Activated CD4-positive, alpha-beta memory T cell treated with anti-CD3 and anti-CD28 coated beads for 36 hours (primary cell): ENCODE measurements at regions not wholly inside any gene's neighbourhood (a gene's known extent, or its start where the extent isn't known, plus 50 kb on each side); places are given as distances from the start of the nearest gene placed in this dataset.
"Not testable (repeated sequence)": the region's sequence is repeated elsewhere in the genome, so short reads cannot be mapped to it uniquely, and the experiment has no call there.

ENCODE experiments used
- CTCF ChIA-PET: fragments of 350-600 bp; sonication (Branson Sonifier 250); formaldehyde crosslinking; loops from one replicate; lab custom pipeline; 2021; ENCODE audit warnings: antibody characterized with exemption, inconsistent platforms; lab: Charles Lee
- POLR2A ChIA-PET: fragments of 350-600 bp; sonication (Branson Sonifier 250); formaldehyde crosslinking; loops from one replicate; lab custom pipeline; 2021; ENCODE audit warnings: antibody characterized with exemption; lab: Charles Lee
- DNase-seq: peaks from one replicate; pipeline ENCODE4 v3.0.0-alpha.2; 2020
- H3K27ac Mint-ChIP-seq: one replicate; pipeline ENCODE4 v1.8.0; 2021; ENCODE audit warnings: mixed read lengths
- H3K27me3 Mint-ChIP-seq: one replicate; pipeline ENCODE4 v1.8.0; 2021; ENCODE audit warnings: mixed read lengths
- H3K36me3 Mint-ChIP-seq: one replicate; pipeline ENCODE4 v1.8.0; 2021; ENCODE audit warnings: mixed read lengths
- H3K4me1 Mint-ChIP-seq: one replicate; pipeline ENCODE4 v1.8.0; 2021; ENCODE audit warnings: low read depth, mixed read lengths
- H3K4me3 Mint-ChIP-seq: one replicate; pipeline ENCODE4 v1.8.0; 2021; ENCODE audit warnings: mild to moderate bottlenecking, mixed read lengths
- H3K9me3 Mint-ChIP-seq: one replicate; pipeline ENCODE4 v1.8.0; 2021; ENCODE audit warnings: mixed read lengths
- intact Hi-C: fragments of 100-400 bp; cut with micrococcal nuclease; formaldehyde crosslinking; loops from one replicate; pipeline ENCODE4 v1.15.1; 2023

- POLR2A ChIA-PET = no interaction called here
- no peaks in the 10 kb centered on the region for H3K27me3 Mint-ChIP-seq
- no peak for DNase-seq
- intact Hi-C loops = no loop called here
- H3K36me3 Mint-ChIP-seq = peaks cover 15% of the 10 kb centered on the region
- CTCF ChIA-PET = no interaction called here
- H3K4me1 Mint-ChIP-seq = no peaks in the 10 kb centered on the region
- no peak overlapping the region for H3K27ac Mint-ChIP-seq
- H3K9me3 Mint-ChIP-seq = no peaks in the 10 kb centered on the region
- H3K4me3 Mint-ChIP-seq = no peak overlapping the region
These were observed 88.4 kb upstream of the SMURF2 start for GRCh38 chr17:64750478-64750877.

GRCh38 chr17:64749306-64749705 is 87.2 kb upstream of the SMURF2 start:
- Mint-ChIP-seq H3K9me3 (no peaks in the 10 kb centered on the region), H3K4me1 (no peaks in the 10 kb centered on the region), H3K36me3 (peaks cover 10% of the 10 kb centered on the region), H3K27ac (no peak overlapping the region), H3K4me3 (no peak overlapping the region), H3K27me3 (no peaks in the 10 kb centered on the region)
- POLR2A ChIA-PET = no interaction called here
- intact Hi-C loops = no loop called here
- no peak for DNase-seq
- CTCF ChIA-PET = no interaction called here

- no peak for DNase-seq
- Mint-ChIP-seq H3K9me3 (no peaks in the 10 kb centered on the region), H3K4me1 (no peaks in the 10 kb centered on the region), H3K27ac (no peak overlapping the region), H3K36me3 (peaks cover 3% of the 10 kb centered on the region), H3K27me3 (no peaks in the 10 kb centered on the region), H3K4me3 (no peak overlapping the region)
- POLR2A ChIA-PET = no interaction called here
- CTCF ChIA-PET = interaction anchor here (1.3 kb wide), 1 partner anchor 29 kb away, joined by 6 read pairs; no protein-coding TSS in a partner anchor
- intact Hi-C loops = no loop called here
These were observed 85.9 kb upstream of the SMURF2 start for GRCh38 chr17:64747938-64748540.

GRCh38 chr17:64742326-64742725 is 80.2 kb upstream of the SMURF2 start:
- ChIA-PET POLR2A (no interaction called here), CTCF (no interaction called here)
- Mint-ChIP-seq H3K27ac (no peak overlapping the region), H3K36me3 (no peaks in the 10 kb centered on the region), H3K4me1 (no peaks in the 10 kb centered on the region), H3K27me3 (no peaks in the 10 kb centered on the region), H3K9me3 (no peaks in the 10 kb centered on the region), H3K4me3 (no peak overlapping the region)
- DNase-seq = no peak
- intact Hi-C loops = no loop called here

- CTCF ChIA-PET, H3K4me3 Mint-ChIP-seq, H3K27ac Mint-ChIP-seq, H3K36me3 Mint-ChIP-seq, intact Hi-C loops, H3K4me1 Mint-ChIP-seq, H3K9me3 Mint-ChIP-seq, H3K27me3 Mint-ChIP-seq, POLR2A ChIA-PET, DNase-seq: not testable (repeated sequence)
These were observed 79.8 kb upstream of the SMURF2 start for GRCh38 chr17:64741916-64742315.

GRCh38 chr17:64741038-64741641 is 79.0 kb upstream of the SMURF2 start:
- peaks cover 6% of the 10 kb centered on the region for H3K4me1 Mint-ChIP-seq
- H3K4me3 Mint-ChIP-seq = no peak overlapping the region
- POLR2A ChIA-PET = no interaction called here
- CTCF ChIA-PET = no interaction called here
- H3K9me3 Mint-ChIP-seq = no peaks in the 10 kb centered on the region
- no peaks in the 10 kb centered on the region for H3K27me3 Mint-ChIP-seq
- H3K36me3 Mint-ChIP-seq = no peaks in the 10 kb centered on the region
- no peak for DNase-seq
- intact Hi-C loops = no loop called here
- H3K27ac Mint-ChIP-seq = no peak overlapping the region

GRCh38 chr17:64739316-64740058 is 77.4 kb upstream of the SMURF2 start:
- CTCF ChIA-PET = interaction anchor here (0.7 to 1.2 kb wide), 3 partner anchors 173 to 321 kb away, joined by 3 to 5 read pairs (median 4); no protein-coding TSS in a partner anchor
- POLR2A ChIA-PET = interaction anchor here (0.5 kb wide), 1 partner anchor 8 kb away, joined by 3 read pairs; no protein-coding TSS in a partner anchor
- Mint-ChIP-seq H3K36me3 (no peaks in the 10 kb centered on the region), H3K27ac (no peak overlapping the region), H3K9me3 (no peaks in the 10 kb centered on the region), H3K4me1 (peaks cover 6% of the 10 kb centered on the region), H3K4me3 (no peak overlapping the region), H3K27me3 (no peaks in the 10 kb centered on the region)
- DNase-seq = no peak
- intact Hi-C loops = no loop called here

- H3K27ac Mint-ChIP-seq = no peak overlapping the region
- DNase-seq = peak; percentile 74
- peaks cover 6% of the 10 kb centered on the region for H3K4me1 Mint-ChIP-seq
- H3K9me3 Mint-ChIP-seq = no peaks in the 10 kb centered on the region
- no peaks in the 10 kb centered on the region for H3K36me3 Mint-ChIP-seq
- no peak overlapping the region for H3K4me3 Mint-ChIP-seq
- intact Hi-C loops = no loop called here
- ChIA-PET POLR2A (no interaction called here), CTCF (interaction anchor here (0.6 to 4.4 kb wide), 9 partner anchors 27 to 1220 kb away, joined by 3 to 43 read pairs (median 3); no protein-coding TSS in a partner anchor)
- no peaks in the 10 kb centered on the region for H3K27me3 Mint-ChIP-seq
These were observed 74.8 kb upstream of the SMURF2 start for GRCh38 chr17:64736804-64737492.

- Mint-ChIP-seq H3K36me3 (no peaks in the 10 kb centered on the region), H3K9me3 (no peaks in the 10 kb centered on the region), H3K27me3 (no peaks in the 10 kb centered on the region), H3K4me3 (no peak overlapping the region), H3K4me1 (peaks cover 6% of the 10 kb centered on the region), H3K27ac (no peak overlapping the region)
- POLR2A ChIA-PET = no interaction called here
- DNase-seq = no peak
- intact Hi-C loops = no loop called here
- CTCF ChIA-PET = interaction anchor here (1.0 kb wide), 1 partner anchor 313 kb away, joined by 3 read pairs; no protein-coding TSS in a partner anchor
These were observed 70.4 kb upstream of the SMURF2 start for GRCh38 chr17:64732336-64733006.

GRCh38 chr17:64730023-64730422 is 67.9 kb upstream of the SMURF2 start:
- H3K4me3 Mint-ChIP-seq, DNase-seq, H3K27ac Mint-ChIP-seq, CTCF ChIA-PET, intact Hi-C loops, H3K9me3 Mint-ChIP-seq, POLR2A ChIA-PET, H3K4me1 Mint-ChIP-seq, H3K36me3 Mint-ChIP-seq, H3K27me3 Mint-ChIP-seq: not testable (repeated sequence)

- Mint-ChIP-seq H3K9me3 (no peaks in the 10 kb centered on the region), H3K4me1 (no peaks in the 10 kb centered on the region), H3K4me3 (no peak overlapping the region), H3K27ac (no peak overlapping the region), H3K36me3 (no peaks in the 10 kb centered on the region), H3K27me3 (no peaks in the 10 kb centered on the region)
- POLR2A ChIA-PET = no interaction called here
- intact Hi-C loops = no loop called here
- CTCF ChIA-PET = no interaction called here
- DNase-seq = no peak
These were observed 67.1 kb upstream of the SMURF2 start for GRCh38 chr17:64729201-64729600.
